HG02970 (cell line): ENCODE measurements at regions not wholly inside any gene's neighbourhood (a gene's known extent, or its start where the extent isn't known, plus 50 kb on each side); places are given as distances from the start of the nearest gene placed in this dataset.

Source experiments
- ATAC-seq: cut with Tn5 transposase; IDR thresholded peaks from one replicate; pipeline ENCODE4 v1.9.1; 2021; ENCODE audit warnings: mild to moderate bottlenecking, moderate library complexity, moderate number of reproducible peaks; ENCODE audit not compliant: unreplicated experiment, low FRiP score

DNA sequence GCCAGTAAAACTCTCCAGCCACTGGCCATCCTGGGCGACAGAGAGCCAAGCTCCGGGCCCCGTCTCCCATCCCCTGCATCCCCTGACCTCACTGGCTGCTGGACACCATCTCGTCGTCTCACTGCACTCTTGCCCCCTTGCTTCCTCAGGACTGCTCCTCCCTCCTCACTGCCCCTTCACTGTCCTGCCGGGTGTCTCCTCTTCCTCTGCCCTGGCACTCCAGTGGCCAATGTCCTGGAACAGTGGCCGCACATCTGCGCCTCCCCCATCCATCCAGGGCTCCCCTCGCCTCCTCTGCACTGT, 800.4 kb downstream of the BRD1 start:
- ATAC-seq: no peak

DNA sequence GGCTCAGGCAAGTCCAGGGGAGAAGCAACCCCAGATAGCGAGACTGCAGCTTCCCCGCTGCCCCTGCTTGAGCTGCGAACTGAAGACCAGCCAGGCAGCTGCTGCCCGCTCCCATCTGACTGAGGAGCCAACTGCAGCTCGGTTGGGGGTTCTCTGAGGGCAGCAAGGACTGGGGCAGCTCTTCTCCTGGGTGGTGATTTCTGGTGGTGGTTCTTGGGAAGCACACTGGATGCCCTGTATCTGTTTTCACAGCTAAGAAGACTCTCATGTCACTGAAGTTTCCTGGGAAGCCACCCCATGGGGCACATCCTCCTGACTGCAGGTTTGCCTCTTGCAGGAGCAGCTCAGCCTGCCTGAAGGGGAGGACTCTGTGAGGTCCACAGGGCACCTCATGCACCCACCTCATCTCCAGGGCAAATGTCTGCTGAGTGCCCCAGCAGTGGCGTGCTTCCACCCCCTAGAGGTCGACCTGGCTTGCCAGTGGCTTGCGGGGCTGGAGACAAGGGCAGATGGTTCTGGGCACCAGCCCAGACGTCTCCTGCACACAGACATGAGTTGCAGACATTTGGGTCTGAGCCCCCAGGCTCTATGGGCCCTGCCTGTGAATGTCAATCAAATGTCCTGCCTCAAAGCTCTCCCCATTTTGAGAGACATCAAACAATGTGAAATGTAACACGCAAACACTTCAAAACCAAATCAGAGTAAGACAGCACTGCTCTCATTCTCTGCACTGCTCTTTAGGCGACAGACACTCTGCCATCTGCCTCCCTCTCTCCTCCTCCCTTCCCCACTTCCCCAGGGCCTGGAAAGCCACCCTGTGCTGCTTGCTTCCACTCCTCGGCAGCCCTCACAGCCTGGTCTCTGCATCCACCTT, 800.9 kb downstream of the BRD1 start:
- no peak for ATAC-seq

DNA sequence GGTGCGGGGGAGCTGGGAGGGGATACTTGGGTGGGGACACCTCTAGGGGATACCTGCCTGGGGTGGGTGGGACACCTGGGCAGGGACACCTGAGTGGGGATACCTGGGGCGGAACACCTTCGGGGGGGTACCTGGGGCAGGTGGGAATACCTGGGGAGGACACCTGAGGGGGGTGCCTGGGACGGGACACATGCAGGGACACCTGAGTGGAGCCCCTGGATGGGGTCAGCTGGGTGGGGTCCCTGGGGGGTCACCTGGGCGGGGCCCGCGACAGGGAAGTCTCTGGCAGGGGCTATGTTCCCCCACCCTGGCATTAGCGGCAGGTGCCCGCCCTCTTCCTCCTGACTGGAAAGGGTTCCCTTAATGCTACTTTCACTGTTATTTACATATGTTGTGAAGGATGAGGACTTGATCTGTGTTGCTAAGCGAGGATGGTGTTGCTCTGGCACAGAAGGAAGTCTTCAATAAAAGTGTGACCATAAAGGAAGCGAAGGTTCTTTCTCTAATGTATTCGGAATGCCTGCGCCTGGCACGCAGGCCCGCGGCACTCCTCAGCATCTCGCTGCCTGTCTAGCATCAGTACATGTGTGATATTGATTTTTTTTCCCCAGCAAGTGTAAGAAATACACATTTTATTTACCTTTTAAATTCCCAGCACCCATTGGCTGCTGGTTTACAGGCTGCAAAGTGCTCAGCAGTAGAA, 801.7 kb downstream of the BRD1 start:
- no peak for ATAC-seq

DNA sequence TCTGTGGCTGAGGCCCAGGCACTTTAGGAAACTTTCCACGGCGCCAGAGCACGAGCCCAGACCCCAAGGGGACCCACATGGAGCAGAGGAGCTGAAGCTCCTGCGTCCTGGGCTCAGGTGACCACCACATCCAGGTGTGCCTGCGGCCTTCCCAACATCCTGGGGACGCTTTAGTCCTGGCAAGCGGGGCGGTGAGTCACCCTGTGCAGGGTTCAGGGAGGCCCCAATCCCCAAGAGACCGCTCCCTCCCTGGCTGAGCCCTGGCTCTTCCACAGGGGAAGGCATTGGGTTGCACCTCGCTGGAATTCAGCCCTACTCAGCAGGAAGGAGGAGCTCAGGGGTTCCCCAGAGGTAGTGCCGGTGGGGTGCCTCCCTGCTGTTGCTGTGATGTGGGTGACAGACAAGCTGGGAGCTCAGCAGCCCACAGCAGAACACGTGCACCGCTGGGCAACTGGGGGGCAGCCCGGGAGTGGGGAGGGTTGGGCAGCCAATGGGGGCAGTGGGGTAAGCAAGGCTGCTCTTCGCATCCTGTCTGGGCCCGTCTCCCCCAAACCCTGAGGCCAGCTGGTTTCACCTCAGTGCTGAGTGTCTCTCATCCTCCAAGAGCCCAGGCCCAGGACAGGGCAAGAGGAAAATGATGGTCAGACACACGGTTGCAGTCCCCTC, 802.8 kb downstream of the BRD1 start:
- ATAC-seq: no peak

DNA sequence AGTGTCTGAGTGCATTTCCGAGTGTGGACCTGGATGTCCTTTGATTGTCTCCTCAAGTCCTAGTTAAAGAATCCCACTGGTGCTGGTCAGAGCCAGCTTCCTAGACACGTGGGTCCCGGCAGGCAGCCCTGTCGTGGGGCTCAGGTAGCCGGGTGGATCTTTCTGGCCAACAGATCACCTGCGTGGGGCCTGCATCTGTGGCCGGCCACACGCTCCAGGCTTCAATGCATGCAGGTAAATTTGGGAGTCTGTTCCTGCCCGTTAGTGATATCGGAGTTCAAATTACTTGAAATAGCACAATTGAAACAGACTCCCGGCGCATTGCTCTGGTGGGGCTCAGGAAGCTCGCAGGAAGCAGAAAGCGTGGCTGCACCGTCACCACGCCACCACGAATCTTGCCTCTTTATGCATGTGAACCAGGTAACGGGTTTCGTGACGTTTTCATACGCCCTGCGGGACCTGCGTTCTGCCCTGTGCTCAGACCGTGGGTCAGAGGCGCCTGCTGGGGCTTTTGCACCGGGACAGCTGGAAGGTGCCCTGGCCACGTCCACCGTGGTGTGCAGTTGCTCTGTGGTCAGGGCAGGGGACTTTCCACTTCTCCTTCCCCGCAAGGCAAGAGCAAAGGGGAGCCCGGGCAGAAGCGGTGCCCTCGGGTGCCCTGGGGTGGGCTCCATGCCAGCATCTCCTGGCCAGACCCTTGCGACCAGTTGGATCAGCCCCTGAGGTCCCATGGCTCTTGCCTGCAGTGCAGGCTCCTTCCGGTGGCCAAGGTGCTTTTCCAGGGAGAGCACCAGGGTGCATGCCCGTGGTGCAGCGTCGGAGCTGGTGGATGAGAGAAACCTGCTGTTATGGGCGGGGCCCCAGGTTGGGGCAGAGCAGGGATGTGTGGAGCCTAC, 803.5 kb downstream of the BRD1 start:
- no peak for ATAC-seq

DNA sequence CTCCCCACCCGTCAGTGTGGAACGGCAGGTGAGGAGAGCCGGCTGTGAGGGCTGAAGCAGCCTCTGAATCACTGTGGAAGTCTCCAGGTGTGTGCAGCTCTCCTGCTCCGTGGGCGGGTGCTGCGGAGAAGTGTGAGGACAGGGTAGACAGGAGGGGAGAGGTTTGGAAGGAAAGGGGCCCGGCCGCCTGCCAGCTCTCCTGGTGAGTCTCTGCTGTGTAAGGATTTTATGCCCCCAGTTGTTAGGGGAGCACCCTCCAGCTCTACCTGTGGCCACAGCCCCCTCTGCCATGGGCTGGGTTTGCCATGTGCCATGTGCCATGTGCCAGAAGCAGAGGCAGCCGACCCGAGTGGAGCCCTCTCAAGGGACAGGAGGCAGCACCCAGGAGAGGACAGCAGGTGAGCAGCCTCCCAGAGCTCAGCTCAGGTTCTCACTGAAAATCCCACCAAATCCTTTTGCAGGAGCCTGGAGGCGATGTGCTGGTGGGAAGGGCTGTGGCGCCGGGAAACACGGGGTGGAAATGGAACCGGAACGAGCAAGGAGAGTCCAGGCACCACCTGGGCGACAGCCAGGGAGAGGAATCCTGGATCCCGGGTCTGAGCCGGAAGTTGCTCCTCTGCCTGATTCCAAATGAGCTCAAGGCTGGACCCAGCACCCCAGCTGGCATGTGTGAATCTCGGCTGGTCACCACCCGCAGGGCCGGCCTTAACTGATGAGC, 804.4 kb downstream of the BRD1 start:
- no peak for ATAC-seq

DNA sequence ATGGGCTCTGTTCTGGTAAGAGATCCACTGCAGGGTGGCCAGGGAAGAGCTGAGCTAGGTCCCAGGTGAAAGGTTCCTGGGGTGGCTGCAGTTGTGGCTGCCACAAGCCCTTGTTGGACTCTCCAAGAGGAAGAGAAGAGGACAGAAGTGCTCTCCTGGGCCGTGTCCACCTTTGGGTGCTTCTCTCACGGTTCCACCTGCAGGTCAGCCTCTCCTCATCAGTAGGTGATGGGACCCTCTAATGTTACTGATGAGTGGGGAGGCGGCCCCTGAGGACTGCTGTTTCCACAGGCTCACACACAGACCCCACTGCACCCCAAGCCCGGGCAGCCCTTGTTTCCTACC, 804.9 kb downstream of the BRD1 start:
- ATAC-seq: no peak

DNA sequence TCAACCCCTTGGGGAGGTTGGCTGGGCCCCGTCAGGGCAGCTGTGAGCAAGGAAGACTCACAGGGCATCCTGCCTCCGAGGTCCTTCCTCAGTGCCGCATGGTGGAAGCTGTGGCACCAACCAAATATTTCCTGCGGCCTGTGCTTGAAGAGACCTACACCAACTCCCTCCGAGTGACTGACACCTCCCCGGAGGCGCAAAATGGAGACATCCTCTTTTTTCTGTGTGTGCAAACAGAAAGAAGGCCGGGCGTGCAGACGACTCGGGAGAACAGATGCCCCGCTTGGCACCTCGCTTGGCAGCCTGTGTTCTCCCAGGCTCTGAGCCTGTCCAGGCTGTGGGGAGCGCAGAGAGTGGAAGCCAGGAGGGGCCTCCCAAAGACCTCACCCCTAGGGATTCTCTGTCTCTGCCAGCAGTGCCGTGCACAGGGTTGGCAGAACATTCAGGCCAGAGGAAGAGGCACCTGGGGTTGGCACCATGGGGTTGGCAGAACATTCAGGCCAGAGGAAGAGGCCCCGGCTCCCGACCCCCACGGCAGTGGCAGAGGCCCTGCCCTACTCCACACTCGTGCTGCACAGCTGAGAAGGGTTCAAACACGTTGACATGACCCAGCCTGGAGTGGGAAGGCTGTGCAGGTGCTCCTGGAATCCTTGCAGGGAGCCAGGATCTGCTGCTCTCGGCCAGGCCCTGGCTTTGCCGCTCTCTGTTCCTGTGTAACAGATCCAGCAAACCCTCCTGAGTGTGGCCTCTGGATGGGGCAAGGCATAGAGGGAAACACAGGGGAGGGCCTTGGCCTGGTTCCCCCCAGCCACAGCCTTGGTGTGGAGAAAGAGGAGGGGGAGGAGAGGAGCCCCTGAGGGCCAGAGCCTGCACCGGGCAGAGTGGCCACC, 805.5 kb downstream of the BRD1 start:
- no peak for ATAC-seq

DNA sequence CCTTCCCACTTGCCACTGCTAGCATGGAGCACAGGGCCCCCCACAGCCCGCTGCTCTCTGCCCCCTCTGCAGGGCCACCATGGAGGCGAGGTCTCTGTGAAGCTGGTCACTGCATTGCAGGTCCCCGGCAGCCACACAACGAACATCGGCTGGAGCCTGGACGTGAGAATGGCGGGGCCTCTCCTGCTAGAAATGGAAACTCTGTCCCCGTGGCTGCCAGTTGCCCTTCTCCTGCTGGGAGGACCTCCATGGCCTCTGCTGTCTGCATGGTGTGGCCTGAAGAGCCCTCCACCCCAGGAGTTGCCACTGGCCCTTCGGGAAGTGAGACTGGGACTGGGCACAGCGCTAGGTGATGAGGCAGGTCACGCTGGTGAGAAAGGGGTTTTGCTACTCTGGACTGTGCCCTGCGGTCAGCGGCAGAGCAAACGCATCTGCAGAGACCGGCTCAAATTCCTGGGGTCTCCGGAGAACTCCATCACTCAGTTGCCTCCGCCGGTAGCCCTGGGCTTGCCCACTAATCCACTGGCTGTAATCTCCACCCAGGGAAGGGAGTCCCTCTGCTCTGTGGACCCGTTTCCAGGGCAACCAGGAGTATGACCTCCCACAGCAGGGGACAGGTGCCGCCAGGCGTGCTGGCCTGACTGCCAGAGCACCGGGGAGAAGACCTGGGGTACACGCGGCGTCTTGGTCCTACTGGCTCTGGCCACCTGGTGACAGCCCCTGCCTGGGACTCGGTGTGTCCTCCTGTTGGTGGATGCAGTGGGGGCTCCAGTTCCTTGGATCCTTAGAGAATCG, 806.3 kb downstream of the BRD1 start:
- ATAC-seq: no peak

DNA sequence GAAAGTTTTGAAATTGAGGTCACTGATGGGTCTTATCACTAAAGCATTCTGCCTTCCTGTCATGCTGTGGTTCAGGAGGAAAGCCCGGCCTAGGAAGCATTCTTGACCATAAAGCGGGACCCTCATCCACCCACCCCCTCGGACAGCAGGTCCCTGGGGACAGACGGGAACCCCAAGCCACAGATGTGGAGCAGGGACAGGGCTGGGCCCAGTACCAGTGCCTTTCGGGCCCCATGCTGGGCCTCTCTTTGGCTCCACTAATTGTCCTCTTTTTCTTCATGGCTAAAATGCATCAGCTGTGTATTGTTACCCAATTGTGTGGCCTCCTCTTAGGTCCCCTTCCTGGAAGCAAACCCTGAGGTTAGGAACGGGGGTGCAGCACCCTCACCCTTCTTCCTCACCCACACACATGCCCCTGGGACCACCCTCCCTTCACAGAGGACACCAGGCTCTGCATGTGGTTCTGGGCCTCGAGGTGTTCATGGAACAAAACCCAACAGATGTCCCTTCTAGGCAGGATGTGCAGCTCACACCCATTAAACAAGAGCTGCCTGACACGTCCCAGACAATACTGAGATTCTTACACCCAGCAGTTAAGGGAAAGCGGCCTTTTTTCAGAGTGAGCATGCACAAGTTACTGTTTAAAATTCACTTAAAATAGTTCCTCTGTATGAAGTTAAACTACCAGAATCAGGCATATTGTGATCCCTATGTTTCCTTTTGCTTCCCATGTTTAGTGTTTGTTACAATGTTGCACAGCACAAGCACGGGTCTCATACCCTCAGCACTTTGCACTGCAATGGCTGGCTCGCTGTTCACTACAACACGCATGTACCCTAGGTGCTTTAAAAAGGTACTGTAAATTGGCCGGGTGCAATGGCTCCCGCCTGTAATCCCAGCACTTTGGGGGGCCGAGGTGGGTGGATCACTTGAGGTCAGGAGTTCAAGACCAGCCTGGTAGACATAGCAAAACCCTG, 807.6 kb downstream of the BRD1 start:
- no peak for ATAC-seq

DNA sequence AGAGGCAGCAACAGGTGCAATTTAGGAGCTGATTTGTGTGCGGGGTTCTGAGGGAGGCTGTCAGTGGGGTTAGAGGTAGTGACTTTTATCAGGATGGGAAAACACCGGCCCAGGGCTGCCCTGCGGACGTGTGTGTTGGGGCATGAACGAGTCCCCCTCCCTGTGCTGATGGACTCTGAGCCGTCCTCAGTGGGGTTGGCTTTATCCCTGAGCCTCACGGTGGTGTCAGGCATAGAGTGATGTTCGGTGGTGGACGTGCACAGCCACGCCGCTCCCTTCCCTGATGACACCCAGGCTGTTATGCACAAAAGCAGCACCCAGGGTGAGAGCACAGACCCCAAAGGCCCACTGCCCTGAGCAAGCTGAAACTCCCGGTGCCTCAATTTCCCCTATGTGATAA, 809.1 kb downstream of the BRD1 start:
- no peak for ATAC-seq

DNA sequence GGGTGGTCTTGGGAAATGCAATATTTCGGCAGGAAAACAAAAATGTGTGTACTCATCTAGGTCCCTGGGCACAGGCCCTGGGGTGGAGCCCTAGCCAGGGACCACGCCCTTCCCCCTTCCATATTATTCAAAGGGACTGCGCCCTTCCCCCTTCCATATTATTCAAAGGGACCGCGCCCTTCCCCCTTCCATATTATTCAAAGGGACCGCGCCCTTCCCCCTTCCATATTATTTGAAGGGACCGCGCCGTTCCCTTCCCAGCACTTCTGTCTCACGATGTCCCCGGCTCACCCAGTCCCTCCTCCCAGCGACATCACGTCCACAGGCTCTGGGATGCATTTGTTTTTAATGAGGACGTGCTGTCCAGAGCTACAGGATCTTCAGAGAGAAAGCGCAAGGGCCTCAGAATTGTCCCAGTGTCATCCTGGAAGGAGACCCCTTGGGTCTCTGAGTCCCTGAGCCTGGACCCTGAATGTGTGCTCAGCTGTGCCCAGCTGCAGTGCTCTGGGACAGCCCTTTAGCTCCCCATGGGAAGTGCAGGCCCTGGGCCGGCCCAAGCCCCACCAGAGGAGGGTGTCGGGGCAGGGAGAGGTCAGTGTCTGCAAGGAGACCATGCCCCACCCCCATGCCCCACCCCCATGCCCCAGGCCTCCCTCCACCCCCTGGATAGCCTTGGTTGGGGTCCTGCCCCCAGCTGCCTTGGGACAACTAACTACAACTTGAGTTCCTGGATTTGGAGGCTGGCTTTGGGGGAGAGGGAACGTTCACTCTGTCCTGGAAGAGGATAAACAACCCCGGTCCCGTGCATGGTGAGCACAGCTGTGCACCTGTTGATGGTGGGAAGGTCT, 810.0 kb downstream of the BRD1 start:
- no peak for ATAC-seq

DNA sequence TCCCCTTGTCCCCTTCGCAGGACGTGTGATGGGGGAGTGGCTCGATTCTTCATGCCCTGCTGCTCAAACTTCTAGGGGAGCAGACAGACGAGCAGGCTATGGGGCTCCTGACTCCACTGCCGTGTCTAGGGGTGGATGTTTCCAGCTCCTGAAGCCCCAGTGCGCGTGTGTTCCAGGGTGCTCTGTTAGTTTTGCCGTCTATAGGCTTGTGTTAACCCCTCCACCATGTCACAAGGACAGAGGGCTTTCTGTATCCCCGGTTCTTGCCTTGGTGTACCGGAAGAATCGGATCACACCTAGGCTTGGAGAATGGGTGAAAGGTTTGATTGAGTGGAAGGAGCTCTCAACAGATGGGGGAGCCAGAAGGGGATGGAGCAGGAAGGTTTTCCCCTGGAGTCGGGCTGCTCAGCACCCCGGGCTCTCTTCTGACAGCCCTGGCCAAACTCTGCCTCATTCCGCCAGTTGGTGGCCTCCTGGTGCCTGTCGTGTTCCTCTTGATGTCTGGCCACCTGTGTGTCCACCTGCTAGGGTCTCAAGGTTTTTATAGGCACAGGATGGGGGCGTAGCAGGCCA, 810.7 kb downstream of the BRD1 start:
- no peak for ATAC-seq

DNA sequence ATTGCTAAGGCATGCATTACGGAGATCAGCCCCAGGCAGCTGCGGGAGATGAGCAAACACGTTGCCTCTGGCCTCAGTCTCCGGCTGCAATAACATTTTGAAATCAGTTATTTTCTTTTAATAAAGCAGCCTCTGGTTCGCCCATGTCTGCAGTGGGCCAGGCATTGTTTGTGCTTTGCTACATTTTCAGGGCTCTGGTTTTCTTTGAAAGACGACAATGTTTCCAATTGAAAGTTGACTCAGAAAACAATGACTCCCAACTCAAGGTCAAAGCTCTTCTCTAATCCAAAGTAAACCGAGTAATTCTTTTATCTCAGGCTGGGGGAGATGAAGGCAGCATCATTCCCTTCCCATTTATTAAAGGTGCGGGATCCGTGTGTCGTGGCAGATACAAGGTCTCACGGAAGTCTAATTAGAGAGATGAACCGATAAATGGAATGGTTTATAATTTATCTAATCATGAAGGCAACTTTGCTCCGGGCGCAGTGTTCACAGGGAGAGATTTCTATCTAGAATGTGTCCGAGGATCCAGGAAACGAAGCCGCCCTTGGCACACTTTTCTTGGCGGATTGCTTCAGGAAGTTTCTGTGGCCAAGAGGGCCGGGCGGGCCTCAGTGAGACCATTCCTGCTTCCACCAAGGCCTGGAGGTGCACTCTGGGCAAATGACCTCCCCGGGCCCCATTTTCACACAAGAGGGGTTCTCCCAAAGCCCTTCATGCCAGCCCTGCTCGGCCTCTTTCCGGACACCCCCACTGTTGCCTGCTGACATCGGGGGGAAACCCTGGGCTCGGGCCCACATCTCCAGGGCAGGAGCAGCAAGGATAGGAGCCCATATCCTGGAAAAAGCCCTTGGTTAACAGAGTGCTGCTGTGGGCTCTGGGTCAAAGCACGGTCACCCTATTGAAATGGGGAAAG, 811.4 kb downstream of the BRD1 start:
- ATAC-seq: no peak

DNA sequence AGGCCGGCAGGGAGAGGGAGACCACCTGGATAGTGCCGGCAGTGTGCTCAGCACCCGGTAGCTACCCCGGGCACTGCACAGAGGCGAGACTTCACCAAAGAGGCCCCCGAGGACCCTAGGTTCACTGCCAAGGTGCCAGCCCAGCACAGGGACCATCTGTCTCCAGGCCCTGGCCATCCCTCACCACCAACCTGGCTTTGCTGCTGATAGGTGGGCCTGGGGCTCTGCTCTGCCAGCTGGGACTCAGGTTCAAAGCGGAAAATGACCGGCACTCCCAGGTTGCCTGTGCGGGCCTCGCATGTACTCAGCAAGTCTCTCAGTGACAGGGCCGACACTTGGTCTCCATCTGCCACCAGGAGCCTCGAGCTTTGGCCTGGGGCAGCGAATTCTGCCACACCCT, 812.2 kb downstream of the BRD1 start:
- no peak for ATAC-seq
